Endothelial cell of umbilical vein (primary cell): ENCODE measurements at regions not wholly inside any gene's neighbourhood (a gene's known extent, or its start where the extent isn't known, plus 50 kb on each side); places are given as distances from the start of the nearest gene placed in this dataset.

ENCODE experiments used
- BruUV-seq: library from RNA; stranded (reverse); fragments of 400-500 nt; replicated peaks from 2 replicates; lab custom pipeline; 2021; lab: Mats Ljungman, UMichigan
- CTCF ChIA-PET: fragments of 300-600, 350-600 bp; sonication (Branson Sonifier 250); formaldehyde crosslinking; loops from one replicate; lab custom pipeline; 2021; ENCODE audit warnings: antibody characterized with exemption, inconsistent platforms; lab: Charles Lee
- POLR2A ChIA-PET: fragments of 300-600, 350-600 bp; sonication (Branson Sonifier 250); formaldehyde crosslinking; loops from one replicate; lab custom pipeline; 2021; ENCODE audit warnings: antibody characterized with exemption, inconsistent platforms; lab: Charles Lee
- DNase-seq: peaks from one replicate; pipeline ENCODE4 v3.0.0-alpha.2; 2011; ENCODE audit warnings: low read depth, low spot score
- FAIRE-seq: peaks from 2 replicates; lab custom pipeline; 2011; peaks lifted over from hg19 to GRCh38; lab: Jason Lieb, UNC
- H2AFZ ChIP-seq: 2 replicates; pipeline ENCODE4 v1.6.0; 2012; ENCODE audit warnings: low read depth, low read length, control low read depth, inconsistent platforms
- H3K27ac ChIP-seq: 2 replicates; pipeline ENCODE4 v1.5.1; 2011; ENCODE audit warnings: low read depth, mild to moderate bottlenecking, control low read depth, low read length, moderate library complexity; ENCODE audit not compliant: insufficient read depth
- H3K27me3 ChIP-seq, 2 experiments: 2 replicates each; pipeline versions ENCODE4 v1.6.0 to v1.6.1; 2011; ENCODE audit warnings: low read length in 2 of 2, mixed read lengths in 1 of 2; ENCODE audit not compliant: control insufficient read depth in 2 of 2, insufficient read depth in 2 of 2
- H3K36me3 ChIP-seq, 2 experiments: 2 replicates in 1 of 2; 3 replicates in 1 of 2; pipeline ENCODE4 v1.5.1; 2011; ENCODE audit warnings: low read length in 2 of 2, mild to moderate bottlenecking in 1 of 2, moderate library complexity in 1 of 2; ENCODE audit not compliant: control insufficient read depth in 2 of 2, insufficient read depth in 2 of 2; ENCODE audit errors: extremely low read depth in 1 of 2
- H3K4me1 ChIP-seq: 3 replicates; pipeline ENCODE4 v1.5.1; 2011; ENCODE audit warnings: mild to moderate bottlenecking, low read length; ENCODE audit not compliant: control insufficient read depth, insufficient read depth; ENCODE audit errors: extremely low read depth
- H3K4me2 ChIP-seq: 2 replicates; pipeline ENCODE4 v1.6.1; 2011; ENCODE audit warnings: low read length, control low read depth, mixed read lengths; ENCODE audit not compliant: insufficient read depth
- H3K4me3 ChIP-seq, 3 experiments: fragments of 200-600 bp in 1 of 3; sonication (generic), shearing (Covaris generic) in 1 of 3; replicated peaks in 1 of 3; 2 replicates each; pipeline ENCODE4 v1.5.1; 2011 to 2016; ENCODE audit warnings: control low read depth in 3 of 3, low read length in 3 of 3, mild to moderate bottlenecking in 2 of 3, inconsistent platforms in 1 of 3, low read depth in 1 of 3, moderate library complexity in 1 of 3; ENCODE audit not compliant: insufficient read depth in 1 of 3
- H3K79me2 ChIP-seq: 2 replicates; pipeline ENCODE4 v1.6.0; 2012; ENCODE audit warnings: low read length, inconsistent platforms; ENCODE audit not compliant: control insufficient read depth, insufficient read depth
- H3K9ac ChIP-seq: replicated peaks from 2 replicates; pipeline ENCODE3; 2011; ENCODE audit warnings: low read length, control low read depth; ENCODE audit not compliant: insufficient read depth; ENCODE audit errors: extremely low read depth
- H3K9me1 ChIP-seq: replicated peaks from 3 replicates; pipeline ENCODE4 v1.6.0; 2011; ENCODE audit warnings: mild to moderate bottlenecking, low read length; ENCODE audit not compliant: control insufficient read depth, insufficient read depth; ENCODE audit errors: extremely low read depth
- H3K9me3 ChIP-seq: replicated peaks from 2 replicates; pipeline ENCODE4 v1.5.1; 2012; ENCODE audit warnings: low read length, inconsistent platforms; ENCODE audit not compliant: control insufficient read depth, insufficient read depth
- H4K20me1 ChIP-seq: replicated peaks from 2 replicates; pipeline ENCODE3; 2011; ENCODE audit warnings: mild to moderate bottlenecking, low read length; ENCODE audit not compliant: control insufficient read depth, insufficient read depth; ENCODE audit errors: extremely low read depth
- EZH2 ChIP-seq: IDR thresholded peaks from 2 replicates; pipeline ENCODE4 v1.6.1; 2012; ENCODE audit warnings: borderline replicate concordance, low read depth, mild to moderate bottlenecking, moderate library complexity, low read length, inconsistent platforms; ENCODE audit not compliant: severe bottlenecking
- FOS ChIP-seq: IDR thresholded peaks from 2 replicates; pipeline ENCODE4 v1.6.1; 2011; ENCODE audit warnings: mild to moderate bottlenecking, low read length, moderate library complexity, borderline replicate concordance; ENCODE audit not compliant: insufficient read depth
- GATA2 ChIP-seq: IDR thresholded peaks from 2 replicates; pipeline ENCODE4 v1.7.0; 2011; ENCODE audit warnings: low read depth, mild to moderate bottlenecking, moderate library complexity, mixed read lengths, low read length; ENCODE audit not compliant: insufficient read length, insufficient read depth
- JUN ChIP-seq: IDR thresholded peaks from 2 replicates; pipeline ENCODE4 v1.6.1; 2011; ENCODE audit warnings: borderline replicate concordance, low read depth; ENCODE audit not compliant: insufficient read length, insufficient read depth
- MYC ChIP-seq: IDR thresholded peaks from one replicate; pipeline ENCODE4 v1.6.1; 2011; ENCODE audit warnings: mild to moderate bottlenecking, low read depth, low read length
- POLR2A ChIP-seq: IDR thresholded peaks from 2 replicates; pipeline ENCODE4 v1.6.1; 2012; ENCODE audit warnings: low read depth, mild to moderate bottlenecking, control low read depth, low read length
- POLR2AphosphoS5 ChIP-seq: IDR thresholded peaks from 2 replicates; pipeline ENCODE4 v1.6.1; 2012; ENCODE audit warnings: low read depth, mild to moderate bottlenecking, control low read depth, low read length, moderate library complexity; ENCODE audit not compliant: insufficient read depth
- dilution Hi-C: fragments of 300-500 bp; cut with MboI; formaldehyde crosslinking; loops from one replicate; pipeline ENCODE4 v1.15.0; 2019; ENCODE audit warnings: low sequenced_read_pairs; ENCODE audit not compliant: extremely low pct_ligation_motif_present
- intact Hi-C: fragments of 100-400 bp; cut with micrococcal nuclease; formaldehyde crosslinking; loops from one replicate; pipeline ENCODE4 v1.10.0; 2022
- TF ChIP-seq, protein P1 (sequence below): IDR thresholded peaks from 2 replicates; pipeline ENCODE4 v1.6.1; 2011; ENCODE audit not compliant: insufficient read depth, insufficient read length
- TF ChIP-seq, protein P2 (sequence below), 2 donors: IDR thresholded peaks; 1 replicate in 1 of 2; 2 replicates in 1 of 2; pipeline ENCODE4 v1.5.1; 2011; ENCODE audit warnings: low read length in 2 of 2, mild to moderate bottlenecking in 2 of 2, moderate library complexity in 2 of 2, control low read depth in 1 of 2, inconsistent platforms in 1 of 2, low read depth in 1 of 2; ENCODE audit not compliant: insufficient read depth in 1 of 2; ENCODE audit errors: extremely low read depth in 1 of 2

DNA sequence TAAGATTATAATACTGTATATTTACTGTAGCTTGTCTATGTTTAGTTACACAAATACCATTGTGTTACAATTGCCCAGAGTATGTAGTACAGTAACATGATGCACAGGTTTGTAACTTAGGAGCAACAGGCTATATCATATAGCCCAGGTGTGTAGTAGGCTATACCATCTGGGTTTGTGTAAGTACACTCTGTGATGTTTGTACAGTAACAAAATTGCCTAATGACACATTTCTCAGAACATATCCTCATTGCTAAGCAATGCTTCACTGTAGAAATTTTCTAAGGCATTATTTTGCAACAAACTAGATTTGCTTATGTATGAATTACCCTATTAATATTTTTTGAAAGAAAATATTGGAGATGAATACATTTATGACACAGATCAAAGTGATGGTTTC lies 1390.9 kb downstream of the C4orf33 start:
- Histone ChIP-seq H3K4me3 (no peak overlapping the region), H3K9ac (no peak overlapping the region), H4K20me1 (no peaks in the 10 kb centered on the region), H3K79me2 (no peaks in the 10 kb centered on the region), H3K9me1 (no peaks in the 10 kb centered on the region), H3K27me3 (no peaks in the 10 kb centered on the region), H3K4me2 (no peak overlapping the region), H3K27ac (no peak overlapping the region), H3K4me1 (no peaks in the 10 kb centered on the region), H2AFZ (no peak overlapping the region), H3K9me3 (no peaks in the 10 kb centered on the region), H3K36me3 (no peaks in the 10 kb centered on the region)
- intact Hi-C loops = no loop called here
- no TSS peak for BruUV-seq
- no peak for DNase-seq
- CTCF ChIA-PET = no interaction called here
- dilution Hi-C loops = no loop called here
- TF ChIP-seq EZH2 = no peak
- TF ChIP-seq FOS = no peak
- no peak for TF ChIP-seq POLR2AphosphoS5
- TF ChIP-seq GATA2 = no peak
- TF ChIP-seq MYC = no peak
- TF ChIP-seq POLR2A = no peak
- TF ChIP-seq, protein P1, sequence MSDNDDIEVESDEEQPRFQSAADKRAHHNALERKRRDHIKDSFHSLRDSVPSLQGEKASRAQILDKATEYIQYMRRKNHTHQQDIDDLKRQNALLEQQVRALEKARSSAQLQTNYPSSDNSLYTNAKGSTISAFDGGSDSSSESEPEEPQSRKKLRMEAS = no peak
- TF ChIP-seq, protein P2, sequence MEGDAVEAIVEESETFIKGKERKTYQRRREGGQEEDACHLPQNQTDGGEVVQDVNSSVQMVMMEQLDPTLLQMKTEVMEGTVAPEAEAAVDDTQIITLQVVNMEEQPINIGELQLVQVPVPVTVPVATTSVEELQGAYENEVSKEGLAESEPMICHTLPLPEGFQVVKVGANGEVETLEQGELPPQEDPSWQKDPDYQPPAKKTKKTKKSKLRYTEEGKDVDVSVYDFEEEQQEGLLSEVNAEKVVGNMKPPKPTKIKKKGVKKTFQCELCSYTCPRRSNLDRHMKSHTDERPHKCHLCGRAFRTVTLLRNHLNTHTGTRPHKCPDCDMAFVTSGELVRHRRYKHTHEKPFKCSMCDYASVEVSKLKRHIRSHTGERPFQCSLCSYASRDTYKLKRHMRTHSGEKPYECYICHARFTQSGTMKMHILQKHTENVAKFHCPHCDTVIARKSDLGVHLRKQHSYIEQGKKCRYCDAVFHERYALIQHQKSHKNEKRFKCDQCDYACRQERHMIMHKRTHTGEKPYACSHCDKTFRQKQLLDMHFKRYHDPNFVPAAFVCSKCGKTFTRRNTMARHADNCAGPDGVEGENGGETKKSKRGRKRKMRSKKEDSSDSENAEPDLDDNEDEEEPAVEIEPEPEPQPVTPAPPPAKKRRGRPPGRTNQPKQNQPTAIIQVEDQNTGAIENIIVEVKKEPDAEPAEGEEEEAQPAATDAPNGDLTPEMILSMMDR (IDR thresholded peaks at IDR 0.05; ENCODE audit: extremely low read depth in 1 of 2, insufficient read depth in 1 of 2, low read depth in 1 of 2, low read length in 2 of 2) = no peak
- TF ChIP-seq JUN = no peak
- POLR2A ChIA-PET = no interaction called here
- FAIRE-seq = no peak
